Mesodermal cell (in vitro differentiated cells): ENCODE measurements at regions not wholly inside any gene's neighbourhood (a gene's known extent, or its start where the extent isn't known, plus 50 kb on each side); places are given as distances from the start of the nearest gene placed in this dataset.

Experiments used
- H3K27ac ChIP-seq: 2 replicates; pipeline ENCODE4 v1.7.0; 2013; ENCODE audit warnings: mild to moderate bottlenecking, low read depth, low read length, moderate library complexity; ENCODE audit not compliant: severe bottlenecking
- H3K36me3 ChIP-seq: 2 replicates; pipeline ENCODE4 v1.7.1; 2013; ENCODE audit warnings: mild to moderate bottlenecking, low read length, moderate library complexity; ENCODE audit not compliant: control insufficient read depth, insufficient read depth
- H3K4me1 ChIP-seq: one replicate; pipeline ENCODE4 v1.7.1; 2013; ENCODE audit warnings: mild to moderate bottlenecking, low read length; ENCODE audit not compliant: insufficient read depth, control insufficient read depth, poor library complexity, severe bottlenecking
- H3K4me3 ChIP-seq: 2 replicates; pipeline ENCODE4 v1.7.0; 2013; ENCODE audit warnings: low read length, control low read depth, mild to moderate bottlenecking; ENCODE audit not compliant: insufficient read depth, poor library complexity, severe bottlenecking; ENCODE audit errors: extremely low read depth
- H3K9me3 ChIP-seq: 2 replicates; pipeline ENCODE4 v1.7.1; 2013; ENCODE audit warnings: mild to moderate bottlenecking, low read length, moderate library complexity; ENCODE audit not compliant: control insufficient read depth
- WGBS, 2 experiments: methylation state at CpG; one replicate each; pipeline ENCODE4 v1.1.5; 2013; ENCODE audit warnings: missing lambda C conversion rate in 2 of 2; ENCODE audit not compliant: insufficient coverage in 2 of 2; 5-methylcytosine and 5-hydroxymethylcytosine counted together

GRCh38 chr7:38002689-38003088 lies 82.2 kb downstream of the EPDR1 start:
- Histone ChIP-seq H3K27ac (no peak overlapping the region), H3K36me3 (no peaks in the 10 kb centered on the region), H3K4me3 (no peak overlapping the region), H3K9me3 (no peaks in the 10 kb centered on the region), H3K4me1 (peaks cover 15% of the 10 kb centered on the region)
- WGBS, 2 experiments, result 94 to 96% methylated on average over 2 to 3 of the region's 3 CpGs

- Histone ChIP-seq H3K36me3 (no peaks in the 10 kb centered on the region), H3K4me3 (no peak overlapping the region), H3K9me3 (peaks cover 3% of the 10 kb centered on the region), H3K4me1 (peaks cover 4% of the 10 kb centered on the region), H3K27ac (peak overlapping the region; percentile 7)
- WGBS, 2 experiments, result 100% methylated on average over 1 of the region's 2 CpGs
Measured at GRCh38 chr7:38006559-38006958, 86.1 kb downstream of the EPDR1 start.

- Histone ChIP-seq H3K36me3 (no peaks in the 10 kb centered on the region), H3K9me3 (peaks cover 3% of the 10 kb centered on the region), H3K27ac (peak overlapping the region; percentile 7), H3K4me1 (peaks cover 4% of the 10 kb centered on the region), H3K4me3 (no peak overlapping the region)
Measured at GRCh38 chr7:38007096-38007495, 86.7 kb downstream of the EPDR1 start.

GRCh38 chr7:38013246-38013645 lies 92.8 kb downstream of the EPDR1 start:
- no CpG with 5 or more reads among the region's 3 CpGs for WGBS, 2 experiments
- Histone ChIP-seq H3K4me1 (no peaks in the 10 kb centered on the region), H3K36me3 (no peaks in the 10 kb centered on the region), H3K4me3 (no peak overlapping the region), H3K27ac (no peak overlapping the region), H3K9me3 (peaks cover 3% of the 10 kb centered on the region)

GRCh38 chr7:38016567-38016966 lies 96.1 kb downstream of the EPDR1 start:
- Histone ChIP-seq H3K4me3 (no peak overlapping the region), H3K9me3 (no peaks in the 10 kb centered on the region), H3K27ac (no peak overlapping the region), H3K36me3 (no peaks in the 10 kb centered on the region), H3K4me1 (peaks cover 10% of the 10 kb centered on the region)
- WGBS, 2 experiments, result 80% methylated on average over 2 of the region's 3 CpGs

GRCh38 chr7:38017320-38017719 lies 96.9 kb downstream of the EPDR1 start:
- H3K4me3 ChIP-seq, result no peak overlapping the region
- H3K36me3 ChIP-seq, result no peaks in the 10 kb centered on the region
- WGBS, 2 experiments, result 80% methylated on average over 1 of the region's 1 CpG; no CpG with 5 or more reads in 1 of the 2 experiments
- H3K9me3 ChIP-seq, result no peaks in the 10 kb centered on the region
- peaks cover 10% of the 10 kb centered on the region for H3K4me1 ChIP-seq
- no peak overlapping the region for H3K27ac ChIP-seq

- H3K27ac ChIP-seq, result peak overlapping the region; percentile 47
- H3K9me3 ChIP-seq, result no peaks in the 10 kb centered on the region
- 76 to 80% methylated on average over 2 to 4 of the region's 6 CpGs for WGBS, 2 experiments
- no peaks in the 10 kb centered on the region for H3K36me3 ChIP-seq
- peaks cover 10% of the 10 kb centered on the region for H3K4me1 ChIP-seq
- no peak overlapping the region for H3K4me3 ChIP-seq
Measured at GRCh38 chr7:38020121-38020785, 99.8 kb downstream of the EPDR1 start.

- no peak overlapping the region for H3K27ac ChIP-seq
- H3K4me1 ChIP-seq, result peaks cover 10% of the 10 kb centered on the region
- 94 to 95% methylated on average over 3 of the region's 3 CpGs for WGBS, 2 experiments
- H3K4me3 ChIP-seq, result no peak overlapping the region
- H3K36me3 ChIP-seq, result no peaks in the 10 kb centered on the region
- H3K9me3 ChIP-seq, result no peaks in the 10 kb centered on the region
Measured at GRCh38 chr7:38021892-38022291, 101.5 kb downstream of the EPDR1 start.

- no CpG with 5 or more reads among the region's 1 CpG for WGBS, 2 experiments
- H3K4me3 ChIP-seq, result no peak overlapping the region
- H3K4me1 ChIP-seq, result peaks cover 5% of the 10 kb centered on the region
- no peak overlapping the region for H3K27ac ChIP-seq
- H3K9me3 ChIP-seq, result no peaks in the 10 kb centered on the region
- no peaks in the 10 kb centered on the region for H3K36me3 ChIP-seq
Measured at GRCh38 chr7:38025815-38026214, 105.4 kb downstream of the EPDR1 start.

GRCh38 chr7:38027884-38028455 lies 107.5 kb downstream of the EPDR1 start:
- H3K27ac ChIP-seq, result peak overlapping the region; percentile 13
- no peak overlapping the region for H3K4me3 ChIP-seq
- H3K9me3 ChIP-seq, result no peaks in the 10 kb centered on the region
- WGBS, 2 experiments, result 63 to 80% methylated on average over 3 of the region's 4 CpGs
- H3K4me1 ChIP-seq, result no peaks in the 10 kb centered on the region
- no peaks in the 10 kb centered on the region for H3K36me3 ChIP-seq

- WGBS, 2 experiments, result 92 to 94% methylated on average over 3 to 4 of the region's 5 CpGs
- Histone ChIP-seq H3K9me3 (no peaks in the 10 kb centered on the region), H3K4me3 (no peak overlapping the region), H3K27ac (no peak overlapping the region), H3K4me1 (no peaks in the 10 kb centered on the region), H3K36me3 (no peaks in the 10 kb centered on the region)
Measured at GRCh38 chr7:38034062-38034908, 113.8 kb downstream of the EPDR1 start.
